GM19468 (cell line): ENCODE measurements at regions not wholly inside any gene's neighbourhood (a gene's known extent, or its start where the extent isn't known, plus 50 kb on each side); places are given as distances from the start of the nearest gene placed in this dataset.
"Not testable (repeated sequence)": the region's sequence is repeated elsewhere in the genome, so short reads cannot be mapped to it uniquely, and the experiment has no call there.

Experiments
- ATAC-seq: cut with Tn5 transposase; IDR thresholded peaks from one replicate; pipeline ENCODE4 v1.9.1; 2021; ENCODE audit warnings: mild to moderate bottlenecking, moderate library complexity, moderate number of reproducible peaks; ENCODE audit not compliant: unreplicated experiment; ENCODE audit errors: extremely low read depth

DNA sequence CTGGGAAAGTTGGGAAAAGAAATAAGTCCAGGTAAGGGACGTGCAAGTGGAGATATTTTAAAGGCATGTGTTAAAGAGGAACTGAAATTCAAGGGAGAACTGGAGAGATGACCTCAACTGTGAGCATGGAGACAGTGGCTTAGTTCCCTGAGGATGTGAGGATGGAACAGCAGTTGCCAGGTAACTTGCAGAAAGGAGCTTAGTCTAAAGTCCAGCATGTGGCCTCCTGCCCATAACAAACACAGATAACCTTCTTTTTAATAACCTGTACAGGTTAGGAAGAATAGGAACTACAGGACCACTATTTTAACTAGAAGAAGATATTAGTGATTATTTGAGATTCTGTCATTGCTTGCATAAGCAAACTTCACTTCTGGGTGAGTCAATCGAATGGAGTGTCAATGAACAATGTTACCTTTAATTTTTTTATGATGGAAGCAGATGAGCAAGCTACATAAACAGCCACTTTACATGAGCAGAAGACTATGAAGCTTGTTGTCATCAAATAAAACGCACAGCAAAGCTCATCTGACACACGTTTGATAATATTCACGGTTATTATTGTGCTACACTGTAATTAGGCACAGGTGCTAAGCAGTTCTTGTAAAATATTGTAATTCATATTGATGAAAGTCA, 291.7 kb upstream of the DDHD1 start:
- ATAC-seq, result no peak

DNA sequence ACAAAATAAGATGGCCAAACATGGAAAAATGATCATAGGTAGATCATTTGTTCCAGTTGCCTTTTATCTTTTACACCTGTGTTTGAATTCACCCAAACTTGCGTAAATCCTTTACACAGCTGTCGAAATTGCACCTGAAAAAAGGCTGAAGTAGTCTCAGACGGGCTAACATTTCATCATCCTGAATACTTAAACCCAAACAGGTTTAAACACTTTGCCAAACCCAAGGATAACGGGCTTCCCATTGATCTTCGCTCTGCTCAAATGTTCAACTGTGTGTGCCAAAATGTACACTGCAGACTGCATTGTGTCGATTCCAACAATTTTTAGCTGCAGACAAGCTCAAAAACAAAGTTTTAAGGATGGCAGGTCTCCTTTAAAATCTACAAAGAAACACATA, 288.7 kb upstream of the DDHD1 start:
- no peak for ATAC-seq

DNA sequence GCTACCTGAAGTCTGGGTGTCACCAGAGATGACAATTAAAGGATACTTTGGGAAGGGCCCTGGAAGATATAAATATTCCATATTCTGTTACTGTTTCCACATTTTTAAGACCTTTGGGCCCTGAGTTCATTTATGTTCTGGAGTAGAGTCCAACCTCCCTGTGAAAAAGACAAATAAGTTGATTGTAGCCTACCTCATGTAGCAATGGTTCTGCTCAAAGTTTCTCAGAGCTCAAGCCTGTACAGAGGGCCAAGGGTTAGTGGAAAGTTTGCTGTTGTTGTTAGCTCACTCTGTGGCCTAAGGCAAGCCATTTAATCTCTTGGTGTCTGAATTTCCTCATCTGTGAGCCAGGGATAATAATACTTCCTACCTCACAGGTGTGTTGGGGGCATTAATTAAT, 284.7 kb upstream of the DDHD1 start:
- ATAC-seq, result no peak

DNA sequence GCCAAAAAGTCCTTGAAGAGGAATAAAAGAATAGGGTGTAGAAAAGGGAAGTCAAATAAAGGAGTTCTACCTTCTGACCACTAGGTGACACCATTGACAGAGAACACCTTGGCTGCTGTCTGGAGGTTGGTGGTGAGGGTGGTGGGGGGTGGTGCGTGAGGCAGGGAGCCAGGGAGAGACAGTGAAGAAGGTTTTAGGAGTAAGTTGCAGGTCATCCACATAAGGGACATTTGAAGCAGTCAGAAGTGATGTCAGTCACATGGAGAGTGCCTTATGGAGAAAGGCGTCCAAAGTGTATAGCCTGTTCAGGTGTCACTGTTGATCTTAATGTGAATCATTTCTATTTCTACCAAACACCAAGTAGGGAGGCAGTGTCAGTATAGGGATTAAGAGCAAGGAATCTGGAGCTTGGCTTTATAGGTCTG, 279.3 kb upstream of the DDHD1 start:
- no peak for ATAC-seq

DNA sequence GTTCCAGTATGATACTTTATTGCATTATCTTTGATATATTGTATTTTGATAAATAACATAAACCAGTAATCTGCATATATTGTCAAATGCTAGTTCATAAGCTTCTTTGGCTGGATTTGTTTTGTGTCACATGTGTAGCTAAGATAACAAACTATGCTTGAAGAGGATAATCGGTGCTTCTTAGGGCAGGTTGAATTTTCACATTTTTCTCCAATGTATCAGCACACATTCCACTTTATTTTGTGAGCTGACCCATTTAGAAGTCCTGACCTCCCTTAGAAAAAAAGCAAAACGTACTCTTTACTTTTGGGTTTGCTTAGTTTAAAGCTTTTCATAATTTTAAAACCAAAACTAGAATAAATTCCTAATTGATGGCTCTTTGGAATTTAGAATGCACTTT, 277.7 kb upstream of the DDHD1 start:
- ATAC-seq, result no peak

DNA sequence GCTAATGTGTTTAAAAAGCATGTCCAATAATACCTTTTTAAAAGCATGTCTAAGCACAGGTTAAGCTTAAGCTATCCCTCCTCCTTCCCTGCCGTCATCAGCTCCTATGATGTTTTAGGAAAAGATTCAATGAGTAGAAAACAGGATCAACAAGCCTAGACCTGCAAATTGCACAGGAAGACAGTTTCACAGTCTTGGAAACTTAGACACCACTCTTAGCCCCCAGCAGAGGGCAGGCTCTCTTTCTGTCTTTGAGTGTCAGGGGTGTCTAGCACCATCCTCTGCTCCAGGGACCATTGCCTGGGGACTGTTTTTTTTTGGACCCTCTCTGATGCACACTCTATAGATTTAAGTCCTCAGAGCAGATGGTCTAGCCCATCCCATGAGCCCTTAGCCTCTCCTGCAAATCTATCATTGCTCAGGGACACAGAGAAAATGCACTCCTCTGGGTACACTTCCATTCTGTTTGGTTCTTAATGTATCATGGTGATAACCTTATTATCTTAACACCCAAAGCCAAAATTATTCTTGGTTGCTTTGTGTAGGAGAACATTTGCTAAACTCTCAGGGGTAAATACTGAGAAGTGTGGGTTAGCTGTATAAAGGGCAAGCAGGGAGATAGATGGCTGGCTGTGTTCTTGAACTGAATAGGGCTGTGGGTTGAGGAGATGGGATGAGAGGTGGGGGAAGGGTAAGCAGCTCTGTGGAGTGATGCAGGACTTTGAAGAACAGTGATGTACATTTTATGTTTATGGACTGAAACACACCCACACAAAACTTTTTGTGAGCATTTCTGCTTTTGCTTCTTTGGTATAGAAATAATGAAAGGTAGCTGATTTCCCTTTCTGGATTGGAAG, 259.9 kb upstream of the DDHD1 start:
- no peak for ATAC-seq

DNA sequence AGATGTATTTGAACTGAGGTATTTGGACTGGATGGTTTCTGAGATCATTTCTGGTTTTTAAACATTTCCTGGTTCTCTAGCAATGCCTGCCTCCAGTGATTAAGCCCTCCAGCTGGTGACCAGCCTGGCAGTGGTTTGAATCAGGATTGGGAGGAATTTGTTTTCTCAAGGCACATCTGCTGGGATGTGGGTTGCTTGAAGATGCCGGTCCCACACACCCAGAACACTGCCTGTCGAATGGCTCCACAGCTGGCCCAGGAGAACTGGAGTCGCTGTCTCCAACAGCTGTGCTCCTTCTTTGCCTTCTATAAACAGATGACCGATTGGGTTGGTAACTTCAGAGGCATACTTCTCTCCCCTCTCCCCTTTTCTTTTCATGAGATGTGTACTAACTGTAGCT, 258.0 kb upstream of the DDHD1 start:
- ATAC-seq, result no peak

DNA sequence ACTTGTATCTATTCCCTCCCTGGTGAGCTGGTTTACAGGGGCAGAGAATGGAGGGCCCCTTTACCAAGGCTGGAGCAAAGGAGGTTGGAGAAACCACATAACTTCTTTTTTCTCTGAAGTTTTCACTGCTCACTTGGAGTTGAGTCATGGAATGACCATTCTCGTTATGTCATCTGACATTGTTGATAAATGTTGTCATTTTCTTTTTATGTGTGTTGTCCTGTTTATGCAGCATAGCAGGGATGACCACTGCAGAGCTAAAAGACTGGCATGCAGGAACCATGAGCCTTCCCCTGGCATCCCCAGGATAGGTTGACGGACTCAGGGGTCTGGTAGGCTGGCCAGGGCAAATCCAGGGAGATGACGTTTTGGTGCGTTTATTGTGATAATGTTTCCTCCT, 256.8 kb upstream of the DDHD1 start:
- ATAC-seq, result no peak

DNA sequence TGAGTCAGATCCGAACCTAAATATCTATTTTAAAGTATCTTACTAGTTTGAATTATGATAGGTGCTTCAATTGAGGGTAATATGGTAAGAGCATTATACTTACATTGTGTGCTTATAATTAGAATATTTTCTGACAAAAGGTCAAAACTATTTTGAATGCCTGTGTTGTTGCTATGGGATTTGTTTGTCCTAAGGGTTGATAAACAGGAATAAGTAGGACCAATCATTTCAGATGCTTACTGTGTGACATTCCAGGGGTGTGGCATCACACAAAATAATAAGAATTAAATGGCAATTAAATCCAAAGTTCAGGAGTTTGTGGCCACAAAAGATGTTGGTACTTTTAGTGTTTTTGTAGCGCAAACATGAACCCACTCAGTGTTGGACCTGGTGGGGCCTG, 256.2 kb upstream of the DDHD1 start:
- no peak for ATAC-seq

DNA sequence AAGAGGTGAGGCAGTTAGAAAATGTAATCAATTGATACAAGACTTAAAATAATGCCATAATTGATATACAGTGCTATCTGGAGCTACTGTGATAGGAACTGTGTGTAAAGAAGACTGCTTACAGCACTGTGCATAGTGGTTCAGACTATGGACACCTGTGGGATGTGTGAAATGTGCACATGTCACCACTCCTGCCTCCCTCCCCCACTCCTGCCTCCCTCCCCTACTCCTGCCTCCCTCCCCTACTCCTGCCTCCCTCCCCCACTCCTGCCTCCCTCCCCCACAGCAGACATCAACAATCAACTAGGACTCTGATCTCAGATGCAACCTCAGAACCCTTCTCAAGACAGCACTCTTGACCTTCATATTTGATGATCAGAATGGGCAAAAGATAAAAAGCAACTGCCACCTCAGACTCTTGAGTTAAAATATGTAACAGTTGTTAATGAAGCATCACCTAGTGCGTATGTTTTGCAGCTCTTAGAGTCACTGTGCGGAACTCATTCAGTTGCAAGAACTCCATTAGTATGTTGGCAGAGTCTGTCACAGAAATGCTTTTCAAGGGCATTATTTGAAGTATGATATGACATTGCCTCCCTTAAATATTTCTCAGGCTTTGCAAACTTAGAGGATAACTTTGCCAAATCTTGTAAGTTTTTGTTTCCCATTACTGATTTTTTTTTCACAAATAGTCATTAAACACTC, 255.2 kb upstream of the DDHD1 start:
- no peak for ATAC-seq

DNA sequence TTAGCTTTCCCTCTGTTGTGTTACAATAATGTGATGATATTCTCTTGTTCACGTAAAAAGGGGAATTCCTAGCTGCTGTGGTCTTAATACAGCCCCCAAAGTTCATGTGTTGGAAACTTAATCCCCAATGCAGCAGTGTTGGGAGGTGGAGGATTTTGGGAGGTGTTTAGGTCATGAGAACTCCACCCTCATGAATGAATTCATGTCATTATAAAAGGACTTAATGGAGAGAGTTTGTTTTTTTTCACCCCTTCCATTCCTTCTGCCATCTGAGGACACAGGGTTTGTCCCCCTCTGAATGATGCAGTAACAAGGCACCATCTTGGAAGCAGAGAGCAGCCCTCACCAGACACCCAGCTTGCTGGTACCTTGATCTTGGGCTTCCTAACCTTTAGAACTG, 253.4 kb upstream of the DDHD1 start:
- ATAC-seq, result no peak

DNA sequence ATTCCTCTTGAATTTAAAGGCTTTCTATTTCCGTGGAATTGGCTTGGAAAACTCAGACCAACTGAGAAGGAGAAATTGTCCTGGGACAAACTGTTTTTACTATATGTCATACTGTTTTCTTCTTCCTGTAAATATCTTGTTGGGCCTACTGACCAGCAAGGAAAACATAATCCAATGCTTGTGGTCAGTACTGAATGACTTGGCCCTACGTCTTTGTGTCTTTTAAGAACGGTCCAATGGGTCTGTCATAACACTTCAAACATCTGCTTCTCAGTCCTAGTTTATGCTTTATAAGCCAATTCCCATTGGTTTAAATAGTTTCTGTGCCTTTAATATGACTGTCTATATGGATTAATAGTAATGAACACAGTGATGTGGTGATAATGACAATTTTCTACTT, 248.5 kb upstream of the DDHD1 start:
- no peak for ATAC-seq

DNA sequence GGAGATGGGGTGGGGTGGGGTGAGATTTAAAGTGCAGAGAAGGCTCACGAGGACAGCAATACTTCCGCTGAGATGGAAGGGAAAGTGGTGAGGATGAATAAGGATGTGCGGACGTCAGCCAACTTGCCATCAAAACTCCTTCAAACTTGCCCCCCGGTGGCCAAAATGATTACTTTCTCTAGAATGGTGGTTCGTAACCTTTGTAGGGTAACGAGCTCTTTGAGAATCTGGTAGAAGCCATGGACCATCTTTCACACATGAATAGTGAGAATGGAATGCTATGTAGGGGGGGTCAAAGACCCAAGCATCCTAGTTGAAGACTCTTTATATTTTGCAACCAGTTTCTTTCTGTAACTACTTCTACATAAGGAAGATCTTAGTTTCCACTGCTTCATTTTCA, 245.9 kb upstream of the DDHD1 start:
- no peak for ATAC-seq

DNA sequence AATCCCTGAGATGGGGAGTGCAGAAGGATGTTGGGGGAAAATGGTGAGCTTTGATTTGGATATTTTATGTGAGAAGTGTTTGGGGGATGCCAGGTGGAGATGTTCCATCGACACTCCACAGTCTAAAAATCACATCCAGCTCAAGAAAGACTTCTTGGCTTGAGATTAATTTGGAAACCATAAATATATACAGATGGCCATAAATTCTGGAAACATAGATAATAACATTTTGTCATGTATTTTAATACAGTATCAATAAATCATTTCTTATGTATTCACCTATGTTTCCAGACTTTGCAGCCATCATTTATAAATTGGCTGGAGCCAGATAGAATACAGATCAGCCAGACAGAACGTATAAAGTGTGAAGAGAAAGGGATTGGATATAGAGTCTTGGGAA, 245.5 kb upstream of the DDHD1 start:
- no peak for ATAC-seq

DNA sequence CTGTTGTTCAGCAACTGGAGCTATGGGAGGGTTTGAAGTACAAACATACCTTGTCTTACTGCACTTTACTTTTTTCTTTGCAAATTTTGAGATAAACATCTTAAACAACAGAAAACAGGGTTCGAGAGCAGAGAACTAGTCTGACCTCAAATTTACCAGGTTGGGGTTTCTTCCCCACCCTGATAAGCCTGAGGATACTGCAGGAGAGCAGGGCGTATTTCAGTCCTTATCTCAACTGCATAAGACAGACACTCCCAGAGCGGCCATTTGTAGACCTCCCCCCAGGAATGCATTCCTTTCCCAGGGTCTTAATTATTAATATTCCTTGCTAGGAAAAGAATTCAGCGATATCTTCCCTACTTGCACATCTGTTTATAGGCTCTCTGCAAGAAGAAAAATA, 242.1 kb upstream of the DDHD1 start:
- not testable (repeated sequence) for ATAC-seq

DNA sequence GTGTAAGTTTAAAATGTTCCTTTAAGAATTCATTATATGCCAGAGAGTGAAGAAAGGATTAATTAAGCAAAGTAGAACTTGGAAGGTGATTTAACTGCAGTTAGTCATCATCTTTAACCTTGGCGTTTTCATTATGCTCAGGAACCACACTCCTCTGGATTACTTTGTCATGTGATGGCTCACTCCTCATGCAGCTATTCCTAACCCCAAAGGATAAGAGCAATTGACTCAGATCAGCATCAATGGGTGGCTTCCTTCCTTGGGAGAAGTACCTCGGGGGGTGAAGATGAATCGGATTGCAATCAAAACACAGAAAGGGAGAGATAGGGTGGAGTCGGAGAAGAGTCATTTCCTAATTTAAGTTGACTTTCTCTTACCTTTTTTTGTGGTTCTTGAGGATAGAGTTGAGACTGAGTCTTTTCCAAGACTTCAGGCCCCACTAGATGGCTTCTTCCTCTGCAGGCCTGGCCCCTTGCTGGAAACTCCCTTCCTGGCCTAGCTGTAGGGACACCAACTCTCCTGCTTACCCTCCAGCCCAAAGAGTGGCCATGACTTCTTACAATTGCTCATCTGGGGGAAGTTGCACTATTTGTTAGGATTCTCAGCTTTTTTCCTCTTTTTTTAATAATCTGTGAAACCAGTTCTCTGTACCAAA, 238.6 kb upstream of the DDHD1 start:
- ATAC-seq, result no peak

DNA sequence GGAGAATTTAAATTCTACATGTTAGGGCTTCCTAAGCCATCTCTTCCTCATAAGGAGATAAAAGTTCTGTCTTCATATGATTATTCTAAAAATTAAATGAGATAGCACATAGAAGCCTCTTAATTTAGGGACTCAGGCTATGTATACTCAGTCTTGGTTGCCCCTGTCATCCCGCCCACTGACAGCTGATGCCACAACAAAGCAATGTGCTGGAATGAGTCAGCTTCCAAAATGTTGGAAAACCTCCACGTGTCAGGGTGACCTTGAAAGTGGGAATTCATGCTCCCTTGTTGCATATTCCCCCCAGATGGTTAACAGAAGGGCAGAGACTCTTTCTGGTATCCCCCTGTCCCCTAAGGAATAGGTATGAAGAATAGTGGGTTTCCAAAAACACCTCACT, 238.0 kb upstream of the DDHD1 start:
- ATAC-seq, result no peak

DNA sequence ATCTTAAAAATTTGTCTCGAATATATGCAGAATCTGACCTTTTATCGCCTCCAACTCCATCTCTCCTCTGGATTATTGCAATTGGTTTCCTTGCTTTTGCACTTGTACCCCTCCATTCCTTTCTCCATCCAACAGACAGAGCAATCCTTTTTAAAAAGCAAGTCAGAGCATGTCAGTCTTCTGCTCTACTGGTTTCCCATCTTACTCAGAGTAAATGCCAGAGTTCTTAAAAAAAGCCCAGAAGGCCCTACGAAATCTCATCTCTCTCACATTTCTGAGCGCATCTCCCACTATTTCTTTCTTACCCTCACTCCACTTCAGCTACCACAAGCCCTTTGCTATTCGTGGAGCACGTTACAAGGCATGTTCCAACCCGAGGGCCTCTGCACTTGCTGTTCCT, 236.9 kb upstream of the DDHD1 start:
- ATAC-seq, result no peak

DNA sequence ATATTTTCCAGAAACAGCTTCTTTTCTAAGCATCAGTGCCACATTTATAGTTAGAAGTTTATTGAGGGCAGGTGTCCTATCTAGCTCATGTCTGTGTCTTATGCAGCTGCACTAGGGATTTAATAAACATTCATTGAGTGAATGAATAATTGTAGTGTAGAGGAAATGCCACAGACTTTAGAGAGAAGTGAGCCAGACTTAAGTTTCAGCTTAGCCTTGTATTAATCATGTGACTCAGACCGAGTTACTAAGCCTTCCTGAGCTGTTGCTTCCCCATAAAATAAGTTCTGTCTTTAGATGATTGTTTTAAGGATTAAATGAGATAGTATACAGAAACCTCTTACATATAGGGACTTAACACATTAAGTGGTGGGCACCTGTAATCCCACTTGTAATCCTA, 236.1 kb upstream of the DDHD1 start:
- no peak for ATAC-seq

DNA sequence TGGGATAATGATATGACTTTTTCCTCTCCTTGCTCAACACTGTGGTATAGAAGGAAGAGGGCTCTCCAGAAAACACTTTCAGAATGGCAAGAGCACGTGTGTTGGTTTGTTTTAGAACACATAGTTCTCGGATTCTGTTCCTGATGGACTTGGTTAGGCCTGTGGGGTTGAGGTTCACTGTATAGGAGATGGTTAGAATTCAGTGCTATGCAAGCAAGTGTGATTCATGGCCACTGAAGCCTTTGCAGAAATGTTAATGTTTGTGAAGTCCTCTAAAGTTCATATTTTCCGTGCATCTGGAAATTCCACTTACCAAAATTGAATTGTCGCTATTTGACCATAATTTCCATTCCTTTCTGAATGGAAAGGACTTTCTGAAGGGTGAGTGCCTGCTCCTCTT, 233.2 kb upstream of the DDHD1 start:
- ATAC-seq, result no peak

DNA sequence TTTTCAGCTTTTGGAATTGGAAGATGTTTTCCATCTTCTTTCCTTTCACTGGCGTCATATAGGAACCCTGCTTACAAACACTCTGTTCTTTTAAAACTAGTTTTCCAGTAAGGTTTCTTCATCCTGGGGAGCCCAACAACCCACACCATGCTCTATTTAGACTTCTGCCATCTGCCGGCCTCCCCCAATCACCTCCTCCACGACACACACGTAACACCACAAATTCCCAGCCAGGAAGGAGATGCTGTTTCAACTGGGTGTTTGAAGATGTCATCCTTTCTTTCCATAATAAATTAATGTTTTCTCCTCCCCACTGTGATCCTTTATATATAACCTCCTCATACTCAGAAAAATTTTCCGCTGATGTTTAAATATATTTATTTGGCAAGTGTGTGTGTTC, 231.4 kb upstream of the DDHD1 start:
- no peak for ATAC-seq
